ENCODE measurements at regions not wholly inside any gene's neighbourhood (a gene's known extent, or its start where the extent isn't known, plus 50 kb on each side); places are given as distances from the start of the nearest gene placed in this dataset.

DNA sequence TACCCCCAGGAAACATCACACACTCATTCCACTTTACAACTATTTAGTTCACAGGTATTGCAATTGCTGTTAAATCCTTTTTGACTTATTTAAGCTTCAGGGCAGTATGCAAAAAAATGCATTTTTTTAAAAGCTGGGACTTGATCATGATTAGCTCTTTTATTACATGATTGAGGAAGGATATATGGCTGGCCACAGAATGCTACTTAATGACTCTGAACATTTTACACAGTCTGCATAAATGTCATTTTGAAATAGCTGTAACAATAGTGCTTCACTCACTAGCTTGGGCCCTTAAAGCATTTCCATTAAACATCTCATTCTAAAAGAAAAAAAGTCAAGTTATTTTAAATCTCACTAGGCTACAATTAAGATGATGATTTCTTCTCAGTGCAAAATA is 429.7 kb downstream of the FRK start:
- no peak for TF ChIP-seq EP300 (IDR thresholded peaks at IDR 0.05)
- TF ChIP-seq RAD21 (conservative IDR thresholded peaks at IDR 0.05 in 1 of 2, IDR thresholded peaks at IDR 0.05 in 1 of 2): no peak
- TF ChIP-seq NR3C1 (IDR thresholded peaks at IDR 0.05): no peak
